ENCODE measurements at regions not wholly inside any gene's neighbourhood (a gene's known extent, or its start where the extent isn't known, plus 50 kb on each side); places are given as distances from the start of the nearest gene placed in this dataset.

GRCh38 chr10:3414667-3415023 lies 242.1 kb upstream of the PITRM1 start:
- no peak overlapping the region for H3K27ac Mint-ChIP-seq
- no peak overlapping the region for H3K4me3 Mint-ChIP-seq
- H3K4me1 Mint-ChIP-seq (ENCODE audit: low read depth), result peaks cover 5% of the 10 kb centered on the region
- H3K36me3 Mint-ChIP-seq (ENCODE audit: low read depth), result no peaks in the 10 kb centered on the region
- no peak for DNase-seq (ENCODE audit: low spot score)
- peaks cover 6% of the 10 kb centered on the region for H3K9me3 Mint-ChIP-seq
- peaks cover 22% of the 10 kb centered on the region for H3K27me3 Mint-ChIP-seq (ENCODE audit: low read depth)

- DNase-seq (ENCODE audit: low spot score), result no peak
- Mint-ChIP-seq H3K9me3 (peaks cover 6% of the 10 kb centered on the region), H3K4me1 (ENCODE audit: low read depth) (no peaks in the 10 kb centered on the region), H3K36me3 (ENCODE audit: low read depth) (no peaks in the 10 kb centered on the region), H3K4me3 (no peak overlapping the region), H3K27ac (no peak overlapping the region), H3K27me3 (ENCODE audit: low read depth) (peaks cover 21% of the 10 kb centered on the region)
Measured at GRCh38 chr10:3413937-3414666, 241.5 kb upstream of the PITRM1 start.

- H3K4me1 Mint-ChIP-seq (ENCODE audit: low read depth), result peaks cover 3% of the 10 kb centered on the region
- peaks cover 12% of the 10 kb centered on the region for H3K27me3 Mint-ChIP-seq (ENCODE audit: low read depth)
Measured at GRCh38 chr10:3412646-3413045, 240.1 kb upstream of the PITRM1 start.

GRCh38 chr10:3412071-3412582 lies 239.5 kb upstream of the PITRM1 start:
- no peak for DNase-seq (ENCODE audit: low spot score)
- H3K27ac Mint-ChIP-seq, result no peak overlapping the region
- peaks cover 6% of the 10 kb centered on the region for H3K9me3 Mint-ChIP-seq
- no peaks in the 10 kb centered on the region for H3K36me3 Mint-ChIP-seq (ENCODE audit: low read depth)
- peaks cover 3% of the 10 kb centered on the region for H3K4me1 Mint-ChIP-seq (ENCODE audit: low read depth)
- H3K4me3 Mint-ChIP-seq, result no peak overlapping the region
- H3K27me3 Mint-ChIP-seq (ENCODE audit: low read depth), result peaks cover 13% of the 10 kb centered on the region

More at GRCh38 chr10:3412646-3413045, 240.1 kb upstream of the PITRM1 start:
- H3K4me3 Mint-ChIP-seq, result no peak overlapping the region
- H3K36me3 Mint-ChIP-seq (ENCODE audit: low read depth), result no peaks in the 10 kb centered on the region
- no peak overlapping the region for H3K27ac Mint-ChIP-seq
- no peak for DNase-seq (ENCODE audit: low spot score)
- H3K9me3 Mint-ChIP-seq, result peaks cover 6% of the 10 kb centered on the region

GRCh38 chr10:3411044-3411443 lies 238.5 kb upstream of the PITRM1 start:
- DNase-seq (ENCODE audit: low spot score), result no peak
- Mint-ChIP-seq H3K4me1 (ENCODE audit: low read depth) (peaks cover 3% of the 10 kb centered on the region), H3K9me3 (peaks cover 6% of the 10 kb centered on the region), H3K36me3 (ENCODE audit: low read depth) (no peaks in the 10 kb centered on the region), H3K27ac (no peak overlapping the region), H3K27me3 (ENCODE audit: low read depth) (peaks cover 11% of the 10 kb centered on the region), H3K4me3 (no peak overlapping the region)

- DNase-seq (ENCODE audit: low spot score), result no peak
- Mint-ChIP-seq H3K4me1 (ENCODE audit: low read depth) (peaks cover 3% of the 10 kb centered on the region), H3K36me3 (ENCODE audit: low read depth) (no peaks in the 10 kb centered on the region), H3K27ac (no peak overlapping the region), H3K9me3 (peaks cover 6% of the 10 kb centered on the region), H3K4me3 (no peak overlapping the region), H3K27me3 (ENCODE audit: low read depth) (peaks cover 11% of the 10 kb centered on the region)
Measured at GRCh38 chr10:3409928-3410327, 237.3 kb upstream of the PITRM1 start.

DNA sequence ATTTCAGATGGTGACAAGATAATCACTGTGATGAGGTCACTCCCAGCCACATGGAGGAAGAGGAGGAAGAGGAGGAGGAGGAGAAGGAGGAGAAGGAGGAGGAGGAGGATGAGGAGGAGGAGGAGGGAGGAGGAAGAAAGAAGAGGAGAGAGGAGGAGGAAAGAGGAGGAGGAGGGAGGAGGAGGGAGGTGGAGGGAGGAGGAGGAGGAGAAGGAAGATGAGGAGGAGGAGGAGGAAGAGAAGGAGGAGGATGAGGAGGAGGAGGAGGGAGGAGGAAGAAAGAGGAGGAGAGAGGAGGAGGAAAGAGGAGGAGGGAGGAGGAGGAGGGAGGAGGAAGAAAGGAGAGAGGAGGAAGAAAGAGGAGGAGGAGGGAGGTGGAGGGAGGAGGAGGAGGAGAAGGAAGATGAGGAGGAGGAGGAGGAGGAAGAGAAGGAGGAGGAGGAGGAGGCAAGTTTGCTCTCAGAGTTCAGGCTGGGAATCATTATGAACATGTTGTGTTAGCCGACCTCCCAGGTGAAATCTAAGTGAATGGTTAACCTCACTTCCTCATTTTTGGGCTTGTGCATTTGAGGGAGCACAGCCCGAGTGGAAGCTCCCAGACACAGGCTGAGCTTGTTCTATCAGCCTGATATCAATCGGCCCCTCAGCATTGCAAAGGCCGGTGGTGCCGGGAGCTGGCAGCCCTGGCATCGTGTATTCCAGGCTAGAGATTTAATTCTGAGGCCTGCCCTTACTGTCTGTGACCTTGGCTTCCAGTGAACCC lies 236.2 kb upstream of the PITRM1 start:
- Mint-ChIP-seq H3K27ac (no peak overlapping the region), H3K4me1 (ENCODE audit: low read depth) (peaks cover 3% of the 10 kb centered on the region), H3K36me3 (ENCODE audit: low read depth) (no peaks in the 10 kb centered on the region), H3K4me3 (no peak overlapping the region), H3K27me3 (ENCODE audit: low read depth) (peaks cover 12% of the 10 kb centered on the region), H3K9me3 (peaks cover 6% of the 10 kb centered on the region)
- DNase-seq (ENCODE audit: low spot score), result no peak

DNA sequence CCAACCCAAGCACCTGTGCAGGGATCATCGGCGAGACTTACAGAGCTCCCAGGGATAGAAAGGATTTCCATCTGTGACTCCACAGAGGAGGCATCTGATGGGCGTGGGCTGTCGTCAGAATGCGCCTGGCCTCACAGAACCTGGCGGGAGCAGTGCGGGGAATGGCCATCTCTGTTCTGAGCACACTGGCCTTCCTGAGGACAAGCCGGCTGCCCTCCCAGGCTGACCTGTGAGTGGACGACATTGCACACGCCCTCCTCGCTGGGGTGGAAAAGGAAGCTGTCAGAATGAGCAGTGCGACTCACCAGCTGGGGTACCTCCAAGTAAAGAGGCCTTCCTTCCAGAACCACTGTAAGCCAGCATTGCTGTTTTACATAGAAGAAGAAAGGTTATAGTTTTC lies 234.6 kb upstream of the PITRM1 start:
- no peak overlapping the region for H3K27ac Mint-ChIP-seq
- peaks cover 3% of the 10 kb centered on the region for H3K4me1 Mint-ChIP-seq (ENCODE audit: low read depth)
- H3K27me3 Mint-ChIP-seq (ENCODE audit: low read depth), result peaks cover 12% of the 10 kb centered on the region
- H3K9me3 Mint-ChIP-seq, result peaks cover 6% of the 10 kb centered on the region
- no peak for DNase-seq (ENCODE audit: low spot score)
- no peaks in the 10 kb centered on the region for H3K36me3 Mint-ChIP-seq (ENCODE audit: low read depth)
- no peak overlapping the region for H3K4me3 Mint-ChIP-seq

- Mint-ChIP-seq H3K36me3 (ENCODE audit: low read depth) (no peaks in the 10 kb centered on the region), H3K4me3 (no peak overlapping the region), H3K27ac (no peak overlapping the region), H3K27me3 (ENCODE audit: low read depth) (peaks cover 12% of the 10 kb centered on the region), H3K9me3 (peaks cover 6% of the 10 kb centered on the region), H3K4me1 (ENCODE audit: low read depth) (peaks cover 3% of the 10 kb centered on the region)
- DNase-seq (ENCODE audit: low spot score), result no peak
Measured at GRCh38 chr10:3406556-3406955, 234.0 kb upstream of the PITRM1 start.

- no peaks in the 10 kb centered on the region for H3K9me3 Mint-ChIP-seq
- DNase-seq (ENCODE audit: low spot score), result no peak
- peaks cover 8% of the 10 kb centered on the region for H3K27me3 Mint-ChIP-seq (ENCODE audit: low read depth)
- no peak overlapping the region for H3K4me3 Mint-ChIP-seq
- peaks cover 6% of the 10 kb centered on the region for H3K4me1 Mint-ChIP-seq (ENCODE audit: low read depth)
- no peak overlapping the region for H3K27ac Mint-ChIP-seq
- H3K36me3 Mint-ChIP-seq (ENCODE audit: low read depth), result no peaks in the 10 kb centered on the region
Measured at GRCh38 chr10:3404381-3404780, 231.8 kb upstream of the PITRM1 start.

GRCh38 chr10:3402187-3402751 lies 229.7 kb upstream of the PITRM1 start:
- Mint-ChIP-seq H3K4me1 (ENCODE audit: low read depth) (peaks cover 2% of the 10 kb centered on the region), H3K27ac (no peak overlapping the region), H3K27me3 (ENCODE audit: low read depth) (peaks cover 8% of the 10 kb centered on the region)

GRCh38 chr10:3401491-3401938 lies 228.9 kb upstream of the PITRM1 start:
- DNase-seq (ENCODE audit: low spot score), result no peak
- peaks cover 13% of the 10 kb centered on the region for H3K27me3 Mint-ChIP-seq (ENCODE audit: low read depth)

More at GRCh38 chr10:3402187-3402751, 229.7 kb upstream of the PITRM1 start:
- DNase-seq (ENCODE audit: low spot score), result no peak
- no peak overlapping the region for H3K4me3 Mint-ChIP-seq
- H3K9me3 Mint-ChIP-seq, result no peaks in the 10 kb centered on the region
- no peaks in the 10 kb centered on the region for H3K36me3 Mint-ChIP-seq (ENCODE audit: low read depth)

DNA sequence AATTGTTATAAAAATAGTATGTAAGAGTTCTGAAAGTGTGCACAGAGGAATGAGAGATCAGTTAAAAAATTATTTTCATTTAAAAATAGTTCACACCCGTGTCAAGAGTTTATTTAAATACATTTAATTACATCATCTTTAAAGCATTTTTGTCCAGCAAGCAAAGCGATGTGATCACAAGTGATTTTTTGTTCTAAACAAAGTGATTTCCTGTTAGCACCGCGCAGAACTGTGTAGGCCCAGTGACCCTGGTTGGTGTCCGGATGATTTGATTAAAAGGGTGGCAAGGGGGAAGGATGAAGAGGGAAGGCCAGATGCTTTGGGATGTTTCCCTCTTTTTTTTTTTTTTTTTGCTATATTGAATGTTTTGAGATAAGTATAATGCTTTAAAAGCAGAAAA lies 227.8 kb upstream of the PITRM1 start:
- Mint-ChIP-seq H3K36me3 (ENCODE audit: low read depth) (no peaks in the 10 kb centered on the region), H3K4me1 (ENCODE audit: low read depth) (peaks cover 2% of the 10 kb centered on the region), H3K27ac (no peak overlapping the region), H3K9me3 (no peaks in the 10 kb centered on the region), H3K27me3 (ENCODE audit: low read depth) (peaks cover 18% of the 10 kb centered on the region), H3K4me3 (no peak overlapping the region)
- DNase-seq (ENCODE audit: low spot score), result no peak

More at GRCh38 chr10:3401491-3401938, 228.9 kb upstream of the PITRM1 start:
- peaks cover 2% of the 10 kb centered on the region for H3K4me1 Mint-ChIP-seq (ENCODE audit: low read depth)
- H3K4me3 Mint-ChIP-seq, result no peak overlapping the region
- no peaks in the 10 kb centered on the region for H3K9me3 Mint-ChIP-seq
- no peaks in the 10 kb centered on the region for H3K36me3 Mint-ChIP-seq (ENCODE audit: low read depth)
- no peak overlapping the region for H3K27ac Mint-ChIP-seq

- no peak overlapping the region for H3K27ac Mint-ChIP-seq
- peaks cover 2% of the 10 kb centered on the region for H3K4me1 Mint-ChIP-seq (ENCODE audit: low read depth)
- DNase-seq (ENCODE audit: low spot score), result no peak
- H3K27me3 Mint-ChIP-seq (ENCODE audit: low read depth), result peaks cover 20% of the 10 kb centered on the region
- no peaks in the 10 kb centered on the region for H3K36me3 Mint-ChIP-seq (ENCODE audit: low read depth)
- H3K4me3 Mint-ChIP-seq, result no peak overlapping the region
- no peaks in the 10 kb centered on the region for H3K9me3 Mint-ChIP-seq
Measured at GRCh38 chr10:3399756-3400155, 227.2 kb upstream of the PITRM1 start.
